GM12865 (cell line): ENCODE measurements at regions not wholly inside any gene's neighbourhood (a gene's known extent, or its start where the extent isn't known, plus 50 kb on each side); places are given as distances from the start of the nearest gene placed in this dataset.

Source experiments
- DNase-seq: peaks from one replicate; pipeline ENCODE4 v3.0.0; 2010; ENCODE audit warnings: low read depth
- H3K4me3 ChIP-seq: 2 replicates; pipeline ENCODE4 v1.5.1; 2011; ENCODE audit warnings: mild to moderate bottlenecking, low read depth, low read length, control low read depth
- TF ChIP-seq, protein P1 (sequence below): IDR thresholded peaks from 2 replicates; pipeline ENCODE4 v1.5.1; 2011; ENCODE audit warnings: low read length, control low read depth, low read depth, inconsistent platforms; ENCODE audit not compliant: insufficient read depth; ENCODE audit errors: missing control alignments

DNA sequence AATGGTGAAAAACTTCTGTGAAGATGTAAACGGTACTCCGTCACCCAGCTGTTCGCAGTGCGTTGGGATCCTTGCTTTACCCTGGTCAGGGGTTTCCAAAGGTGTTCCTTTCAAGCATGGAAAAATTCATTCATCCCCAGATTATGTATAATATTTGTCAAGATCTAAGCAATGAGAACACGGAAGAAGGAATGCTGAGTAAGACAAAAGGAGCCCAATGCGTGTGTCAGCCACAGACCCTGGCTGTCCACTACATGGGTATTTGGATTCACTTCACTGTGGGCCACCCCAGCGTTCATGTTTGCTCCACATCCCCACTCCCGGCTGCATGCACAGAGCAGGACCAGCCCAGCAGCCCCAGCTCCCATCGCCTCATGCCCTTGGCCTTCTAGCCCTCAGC lies 241.3 kb upstream of the CELF2 start:
- no peak overlapping the region for H3K4me3 ChIP-seq
- TF ChIP-seq, protein P1, sequence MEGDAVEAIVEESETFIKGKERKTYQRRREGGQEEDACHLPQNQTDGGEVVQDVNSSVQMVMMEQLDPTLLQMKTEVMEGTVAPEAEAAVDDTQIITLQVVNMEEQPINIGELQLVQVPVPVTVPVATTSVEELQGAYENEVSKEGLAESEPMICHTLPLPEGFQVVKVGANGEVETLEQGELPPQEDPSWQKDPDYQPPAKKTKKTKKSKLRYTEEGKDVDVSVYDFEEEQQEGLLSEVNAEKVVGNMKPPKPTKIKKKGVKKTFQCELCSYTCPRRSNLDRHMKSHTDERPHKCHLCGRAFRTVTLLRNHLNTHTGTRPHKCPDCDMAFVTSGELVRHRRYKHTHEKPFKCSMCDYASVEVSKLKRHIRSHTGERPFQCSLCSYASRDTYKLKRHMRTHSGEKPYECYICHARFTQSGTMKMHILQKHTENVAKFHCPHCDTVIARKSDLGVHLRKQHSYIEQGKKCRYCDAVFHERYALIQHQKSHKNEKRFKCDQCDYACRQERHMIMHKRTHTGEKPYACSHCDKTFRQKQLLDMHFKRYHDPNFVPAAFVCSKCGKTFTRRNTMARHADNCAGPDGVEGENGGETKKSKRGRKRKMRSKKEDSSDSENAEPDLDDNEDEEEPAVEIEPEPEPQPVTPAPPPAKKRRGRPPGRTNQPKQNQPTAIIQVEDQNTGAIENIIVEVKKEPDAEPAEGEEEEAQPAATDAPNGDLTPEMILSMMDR: no peak
- no peak for DNase-seq

DNA sequence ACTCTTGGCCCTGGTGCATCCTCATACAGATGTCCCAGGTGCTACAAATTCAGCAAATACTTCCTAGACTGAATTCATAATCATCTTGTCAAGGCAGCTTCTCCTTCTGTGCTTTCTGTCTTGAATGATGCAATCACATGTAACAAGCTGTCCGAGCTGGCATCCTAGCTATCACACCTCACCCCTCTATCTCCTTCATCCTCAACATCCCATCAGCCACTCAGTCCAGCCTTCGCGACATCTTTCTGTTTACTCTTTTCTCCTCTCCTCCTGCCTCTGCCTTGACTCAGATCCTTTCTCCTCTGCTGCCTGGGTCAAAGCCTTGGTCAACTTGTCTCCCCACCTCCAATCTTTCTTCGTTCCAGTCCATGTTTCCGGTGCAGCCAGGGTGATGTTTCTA lies 240.4 kb upstream of the CELF2 start:
- TF ChIP-seq, protein P1: no peak
- DNase-seq: no peak
- no peak overlapping the region for H3K4me3 ChIP-seq

DNA sequence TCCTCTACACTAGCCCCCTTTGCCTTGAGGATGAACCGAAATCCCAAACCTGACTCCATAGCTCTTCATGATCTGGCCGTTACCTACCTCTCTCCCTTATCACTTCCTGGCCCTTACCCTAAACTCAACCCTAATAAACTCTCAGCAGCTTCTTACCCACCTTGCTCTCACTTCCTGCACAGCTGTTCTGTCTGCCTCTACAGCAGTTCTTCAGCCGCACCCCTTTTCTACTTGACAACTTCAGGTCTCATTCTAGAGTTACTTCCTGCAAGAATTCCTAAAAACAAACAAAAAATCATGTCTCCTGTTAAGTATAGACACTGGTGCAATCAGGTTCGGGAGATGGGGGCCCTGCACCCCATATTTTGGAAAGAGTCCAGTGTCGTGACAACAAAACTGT lies 239.9 kb upstream of the CELF2 start:
- TF ChIP-seq, protein P1: no peak
- no peak overlapping the region for H3K4me3 ChIP-seq
- DNase-seq: peak; percentile 8

DNA sequence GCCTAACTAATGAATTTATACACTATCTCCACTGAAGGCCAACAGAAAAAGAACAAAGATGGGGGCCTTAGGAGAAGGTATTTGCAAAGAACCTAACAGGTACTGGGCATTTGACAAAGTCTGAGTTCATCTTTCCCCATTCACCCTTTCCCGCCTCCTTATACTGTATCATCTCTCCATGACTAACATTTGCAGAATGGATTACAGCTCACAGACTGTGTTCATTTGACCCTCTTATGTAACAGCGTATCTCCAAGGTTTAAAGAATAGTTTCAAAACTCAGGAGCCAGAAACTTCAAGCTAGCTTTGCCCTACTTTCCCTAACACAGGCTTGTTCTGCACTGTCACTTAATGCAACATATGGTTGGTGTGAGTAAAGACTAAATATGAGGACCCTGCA lies 238.7 kb upstream of the CELF2 start:
- H3K4me3 ChIP-seq: no peak overlapping the region
- DNase-seq: no peak
- TF ChIP-seq, protein P1: no peak

DNA sequence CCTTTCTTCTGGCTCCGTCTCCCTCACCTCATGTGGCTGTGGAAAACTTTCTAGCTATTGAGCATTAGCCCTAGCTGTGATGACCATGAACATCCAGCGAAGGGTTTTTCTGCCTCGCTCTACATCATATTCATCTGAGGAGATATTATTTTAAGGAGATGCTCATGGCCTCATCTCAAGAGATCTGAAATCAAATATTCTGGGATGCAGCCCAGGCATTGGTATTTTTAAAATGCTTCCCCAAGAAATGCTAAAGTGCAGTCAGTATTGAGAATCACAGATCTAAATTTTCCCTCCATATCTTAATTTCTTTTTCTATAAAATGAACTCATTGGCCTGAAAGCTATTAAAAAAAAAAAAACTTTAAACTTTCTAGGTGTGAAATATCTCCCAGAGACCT lies 238.2 kb upstream of the CELF2 start:
- DNase-seq: no peak
- TF ChIP-seq, protein P1: no peak
- no peak overlapping the region for H3K4me3 ChIP-seq

DNA sequence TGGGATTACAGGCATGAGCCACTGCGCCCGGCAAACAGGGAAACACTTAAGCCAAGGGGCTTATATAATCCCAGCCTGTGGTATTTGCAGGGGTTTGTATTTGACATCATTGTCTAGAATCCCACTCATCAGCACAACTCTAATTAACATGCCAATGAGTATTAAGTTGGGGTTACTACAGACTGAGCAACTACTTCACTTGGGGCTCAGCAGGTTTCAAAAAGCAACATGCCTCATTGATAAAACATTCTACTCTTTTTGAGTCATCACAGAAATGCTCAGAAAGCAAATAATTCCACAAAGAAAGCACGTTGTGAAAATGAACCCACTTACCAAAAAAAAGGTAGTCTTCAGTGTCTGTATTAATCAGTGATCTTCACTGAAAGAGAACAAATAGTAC lies 236.9 kb upstream of the CELF2 start:
- no peak overlapping the region for H3K4me3 ChIP-seq
- no peak for DNase-seq
- TF ChIP-seq, protein P1: no peak

DNA sequence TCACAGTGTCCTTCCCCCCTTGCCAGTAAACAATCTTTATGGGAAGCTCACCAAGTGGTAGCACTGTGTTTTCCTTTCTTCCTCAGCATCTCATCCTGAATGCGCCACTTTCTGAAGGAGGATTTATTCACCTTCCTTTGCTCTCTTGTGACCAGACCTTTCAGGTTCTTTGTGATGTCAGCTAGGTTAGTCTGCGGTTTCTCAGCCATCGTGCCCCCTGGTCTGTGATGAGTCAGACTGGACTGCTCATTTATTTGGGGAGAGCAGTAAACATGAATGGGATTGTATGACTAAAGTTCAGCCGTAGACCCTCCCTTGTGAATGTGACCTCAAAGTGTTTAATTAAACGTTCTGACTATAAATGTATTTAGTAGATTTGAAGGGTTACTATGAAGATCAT lies 235.1 kb upstream of the CELF2 start:
- TF ChIP-seq, protein P1: no peak
- no peak overlapping the region for H3K4me3 ChIP-seq
- DNase-seq: peak; percentile 29
